VCaP (cell line): ENCODE measurements at regions not wholly inside any gene's neighbourhood (a gene's known extent, or its start where the extent isn't known, plus 50 kb on each side); places are given as distances from the start of the nearest gene placed in this dataset.

Experiments
- H3K27ac ChIP-seq: fragments of 450-650 bp; 2 replicates; pipeline ENCODE4 v1.5.1; 2017
- CTCF ChIP-seq: fragments of 450-650 bp; conservative IDR thresholded peaks from 2 replicates; pipeline ENCODE4 v1.5.1; 2017; ENCODE audit warnings: mild to moderate bottlenecking, moderate library complexity

GRCh38 chr3:35927441-35927840 lies 288.1 kb downstream of the ARPP21 start:
- no peak overlapping the region for H3K27ac ChIP-seq
- TF ChIP-seq CTCF, result no peak

GRCh38 chr3:35929158-35929557 lies 289.8 kb downstream of the ARPP21 start:
- H3K27ac ChIP-seq, result no peak overlapping the region
- TF ChIP-seq CTCF, result no peak

GRCh38 chr3:35931867-35932266 lies 292.5 kb downstream of the ARPP21 start:
- TF ChIP-seq CTCF, result no peak
- H3K27ac ChIP-seq, result no peak overlapping the region

- no peak overlapping the region for H3K27ac ChIP-seq
These were observed 293.7 kb downstream of the ARPP21 start for GRCh38 chr3:35932995-35933394.

GRCh38 chr3:35936571-35936970 lies 297.2 kb downstream of the ARPP21 start:
- no peak overlapping the region for H3K27ac ChIP-seq
- no peak for TF ChIP-seq CTCF

More at GRCh38 chr3:35932995-35933394, 293.7 kb downstream of the ARPP21 start:
- no peak for TF ChIP-seq CTCF

- peak overlapping the region; percentile 82 for H3K27ac ChIP-seq
- TF ChIP-seq CTCF, result no peak
These were observed 305.8 kb downstream of the ARPP21 start for GRCh38 chr3:35944926-35945710.

- TF ChIP-seq CTCF, result 0 out of 2 replicates have a peak, but pooled peaks have one; percentile 7
These were observed 307.0 kb downstream of the ARPP21 start for GRCh38 chr3:35946121-35946853.

More at GRCh38 chr3:35946121-35946853, 307.0 kb downstream of the ARPP21 start:
- H3K27ac ChIP-seq, result peak overlapping the region; percentile 82
